ENCODE measurements at regions not wholly inside any gene's neighbourhood (a gene's known extent, or its start where the extent isn't known, plus 50 kb on each side); places are given as distances from the start of the nearest gene placed in this dataset.

DNA sequence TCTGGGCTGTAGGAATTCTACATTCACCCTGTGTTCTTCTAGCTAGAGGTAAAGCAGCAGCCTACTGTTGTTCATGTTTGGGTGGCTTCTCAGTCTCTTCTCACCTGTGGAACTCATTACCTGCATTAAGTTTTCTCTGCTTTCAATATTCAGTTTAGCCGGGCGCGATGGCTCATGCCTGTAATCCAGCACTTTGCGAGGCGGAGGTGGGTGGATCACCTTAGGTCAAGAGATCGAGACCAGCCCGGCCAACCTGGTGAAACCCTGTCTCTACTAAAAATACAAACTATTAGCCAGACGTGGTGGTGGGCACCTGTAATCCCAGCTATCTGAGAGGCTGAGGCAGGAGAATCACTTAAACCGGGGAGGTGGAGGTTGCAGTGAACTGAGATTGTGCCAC is 139.8 kb upstream of the UBE2E3 start:
- H3K9me3 Mint-ChIP-seq: peaks cover 4% of the 10 kb centered on the region
- TF ChIP-seq, protein P1, sequence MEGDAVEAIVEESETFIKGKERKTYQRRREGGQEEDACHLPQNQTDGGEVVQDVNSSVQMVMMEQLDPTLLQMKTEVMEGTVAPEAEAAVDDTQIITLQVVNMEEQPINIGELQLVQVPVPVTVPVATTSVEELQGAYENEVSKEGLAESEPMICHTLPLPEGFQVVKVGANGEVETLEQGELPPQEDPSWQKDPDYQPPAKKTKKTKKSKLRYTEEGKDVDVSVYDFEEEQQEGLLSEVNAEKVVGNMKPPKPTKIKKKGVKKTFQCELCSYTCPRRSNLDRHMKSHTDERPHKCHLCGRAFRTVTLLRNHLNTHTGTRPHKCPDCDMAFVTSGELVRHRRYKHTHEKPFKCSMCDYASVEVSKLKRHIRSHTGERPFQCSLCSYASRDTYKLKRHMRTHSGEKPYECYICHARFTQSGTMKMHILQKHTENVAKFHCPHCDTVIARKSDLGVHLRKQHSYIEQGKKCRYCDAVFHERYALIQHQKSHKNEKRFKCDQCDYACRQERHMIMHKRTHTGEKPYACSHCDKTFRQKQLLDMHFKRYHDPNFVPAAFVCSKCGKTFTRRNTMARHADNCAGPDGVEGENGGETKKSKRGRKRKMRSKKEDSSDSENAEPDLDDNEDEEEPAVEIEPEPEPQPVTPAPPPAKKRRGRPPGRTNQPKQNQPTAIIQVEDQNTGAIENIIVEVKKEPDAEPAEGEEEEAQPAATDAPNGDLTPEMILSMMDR (conservative IDR thresholded peaks at IDR 0.05): no peak

DNA sequence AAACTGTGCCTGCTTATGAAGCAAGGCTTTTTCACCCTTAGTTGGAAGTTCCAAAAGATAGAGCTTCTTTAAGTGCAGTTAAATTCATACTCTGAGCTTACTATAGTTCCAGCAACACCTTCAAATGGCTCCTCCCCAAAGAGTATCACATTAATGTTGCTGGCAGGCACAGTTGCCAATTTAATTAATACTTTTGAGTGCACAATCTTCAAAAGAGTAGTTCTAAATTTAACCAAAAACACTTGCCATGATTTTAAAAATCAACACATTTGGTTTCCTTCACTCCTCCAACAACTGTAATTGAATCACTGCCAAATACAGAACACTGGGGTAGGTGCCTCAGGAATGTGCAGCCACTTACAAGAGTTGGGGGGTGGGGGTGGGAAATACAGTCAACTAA is 150.6 kb upstream of the UBE2E3 start:
- Mint-ChIP-seq H3K4me3 (no peak overlapping the region), H3K9me3 (peaks cover 8% of the 10 kb centered on the region), H3K4me1 (no peaks in the 10 kb centered on the region), H3K36me3 (ENCODE audit: low read depth) (peaks cover 2% of the 10 kb centered on the region), H3K27ac (ENCODE audit: unreplicated experiment) (no peak overlapping the region), H3K27me3 (ENCODE audit: low read depth) (no peaks in the 10 kb centered on the region)
- DNase-seq (ENCODE audit: low read depth, low spot score): no peak
- TF ChIP-seq, protein P1 (conservative IDR thresholded peaks at IDR 0.05): no peak

More for the DNA sequence above, 139.8 kb upstream of the UBE2E3 start:
- DNase-seq (ENCODE audit: low read depth, low spot score): no peak
- Mint-ChIP-seq H3K36me3 (ENCODE audit: low read depth) (peaks cover 2% of the 10 kb centered on the region), H3K27me3 (ENCODE audit: low read depth) (no peaks in the 10 kb centered on the region), H3K4me1 (no peaks in the 10 kb centered on the region), H3K27ac (ENCODE audit: unreplicated experiment) (no peak overlapping the region), H3K4me3 (no peak overlapping the region)

DNA sequence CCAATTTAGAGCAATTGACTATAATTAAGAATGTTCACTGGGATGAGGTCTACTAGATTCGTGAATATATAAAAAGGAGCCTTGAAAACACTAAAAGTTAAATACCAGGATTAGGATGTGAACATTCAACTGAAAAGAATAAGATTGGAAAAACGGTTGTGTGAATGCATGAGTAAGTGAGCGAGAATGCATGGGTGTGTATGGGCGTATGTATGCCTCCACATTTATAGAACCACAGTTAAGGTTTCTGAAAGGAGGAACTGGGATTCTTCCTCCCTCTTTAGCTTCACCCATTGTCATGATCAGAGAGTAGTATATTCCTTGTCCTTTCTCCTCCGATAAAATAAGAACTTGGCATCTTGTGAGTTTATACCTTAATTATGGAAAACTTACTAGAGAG is 151.1 kb upstream of the UBE2E3 start:
- Mint-ChIP-seq H3K4me1 (no peaks in the 10 kb centered on the region), H3K4me3 (no peak overlapping the region), H3K27me3 (ENCODE audit: low read depth) (no peaks in the 10 kb centered on the region), H3K36me3 (ENCODE audit: low read depth) (peaks cover 2% of the 10 kb centered on the region), H3K9me3 (peaks cover 8% of the 10 kb centered on the region), H3K27ac (ENCODE audit: unreplicated experiment) (no peak overlapping the region)
- TF ChIP-seq, protein P1 (conservative IDR thresholded peaks at IDR 0.05): no peak
- DNase-seq (ENCODE audit: low read depth, low spot score): no peak

- no peak overlapping the region for H3K27ac Mint-ChIP-seq (ENCODE audit: unreplicated experiment)
Measured at GRCh38 chr2:180828756-180829155, 151.6 kb upstream of the UBE2E3 start.

DNA sequence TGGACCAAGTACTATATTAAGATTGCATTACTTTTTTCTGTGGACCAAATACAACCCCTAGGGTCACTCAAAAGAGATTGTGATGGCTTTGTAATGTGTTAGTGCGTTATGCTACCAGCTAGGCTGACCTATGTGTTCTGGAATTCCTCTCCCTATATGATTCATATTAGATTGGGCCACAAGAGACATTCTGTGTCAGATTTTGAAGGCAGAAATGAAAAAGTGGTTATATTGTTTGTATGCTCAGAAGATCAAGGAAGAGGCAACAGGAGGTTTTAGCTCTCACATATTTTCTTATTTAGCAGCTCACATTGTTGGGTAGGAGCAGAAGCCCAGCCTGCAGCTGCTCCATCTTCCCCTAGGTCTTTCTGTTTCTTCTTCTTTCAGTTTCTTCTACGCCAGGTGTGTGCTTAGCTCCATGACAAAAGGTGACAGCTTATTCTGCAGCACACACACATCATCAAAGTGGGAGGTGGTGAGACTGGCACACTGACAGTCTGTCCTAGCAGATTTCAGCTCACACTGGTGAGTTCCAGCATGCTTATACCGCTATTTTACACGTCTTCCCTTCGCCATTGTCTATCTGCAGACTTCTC is 156.8 kb upstream of the UBE2E3 start:
- Mint-ChIP-seq H3K27ac (ENCODE audit: unreplicated experiment) (no peak overlapping the region), H3K36me3 (ENCODE audit: low read depth) (no peaks in the 10 kb centered on the region), H3K27me3 (ENCODE audit: low read depth) (no peaks in the 10 kb centered on the region), H3K4me3 (no peak overlapping the region), H3K4me1 (no peaks in the 10 kb centered on the region), H3K9me3 (peaks cover 3% of the 10 kb centered on the region)
- no peak for DNase-seq (ENCODE audit: low read depth, low spot score)
- TF ChIP-seq, protein P1 (conservative IDR thresholded peaks at IDR 0.05): no peak

More at GRCh38 chr2:180828756-180829155, 151.6 kb upstream of the UBE2E3 start:
- no peaks in the 10 kb centered on the region for H3K4me1 Mint-ChIP-seq
- DNase-seq (ENCODE audit: low read depth, low spot score): no peak
- peaks cover 8% of the 10 kb centered on the region for H3K9me3 Mint-ChIP-seq
- H3K27me3 Mint-ChIP-seq (ENCODE audit: low read depth): no peaks in the 10 kb centered on the region
- peaks cover 2% of the 10 kb centered on the region for H3K36me3 Mint-ChIP-seq (ENCODE audit: low read depth)
- TF ChIP-seq, protein P1 (conservative IDR thresholded peaks at IDR 0.05): no peak
- no peak overlapping the region for H3K4me3 Mint-ChIP-seq
